Pancreas (tissue), 10 donors: ENCODE measurements at regions not wholly inside any gene's neighbourhood (a gene's known extent, or its start where the extent isn't known, plus 50 kb on each side); places are given as distances from the start of the nearest gene placed in this dataset.
"Not testable (repeated sequence)": the region's sequence is repeated elsewhere in the genome, so short reads cannot be mapped to it uniquely, and the experiment has no call there.

Source experiments
- ATAC-seq, 4 donors: fragments of 200-7000 bp; cut with Tn5 transposase; one replicate each; pipeline versions ENCODE4 v1.8.0 to v1.9.1; 2020; ENCODE audit warnings: mild to moderate bottlenecking in 4 of 4, moderate library complexity in 4 of 4
- DNase-seq, 6 donors: peaks; one replicate each; pipeline ENCODE4 v3.0.0-alpha.2; 2020
- FAIRE-seq: peaks from 2 replicates; lab custom pipeline; 2012; peaks lifted over from hg19 to GRCh38; lab: Jason Lieb, UNC
- H3K27ac ChIP-seq, 4 donors: fragments of 200-600 bp; sonication (generic); 1 replicate in 3 of 4; 2 replicates in 1 of 4; pipeline versions ENCODE4 v1.5.0 to v1.8.0; 2020
- H3K27me3 ChIP-seq, 4 donors: fragments of 200-600 bp; one replicate each; pipeline ENCODE4 v1.8.0; 2021
- H3K36me3 ChIP-seq, 3 donors: fragments of 200-600 bp; sonication (generic) in 1 of 3; one replicate each; pipeline versions ENCODE4 v1.5.0 to v1.8.0; 2020 to 2021
- H3K4me1 ChIP-seq, 3 donors: fragments of 200-600 bp; one replicate each; pipeline ENCODE4 v1.8.0; 2021
- H3K4me3 ChIP-seq, 4 donors: fragments of 200-600 bp; sonication (generic) in 2 of 4; one replicate each; pipeline versions ENCODE4 v1.5.0 to v1.8.0; 2020 to 2021
- H3K9me3 ChIP-seq, 4 donors: fragments of 200-600 bp; one replicate each; pipeline ENCODE4 v1.8.0; 2021
- CTCF ChIP-seq, 4 donors: fragments of 200-600 bp; sonication (generic) in 3 of 4; IDR thresholded peaks; one replicate each; pipeline versions ENCODE4 v1.5.0 to v1.8.0; 2021; ENCODE audit warnings: antibody characterized with exemption in 4 of 4
- WGBS, 2 donors: extraction: QIAGEN DNeasy Blood & Tissue Kit; methylation state at CpG; one replicate each; pipeline ENCODE4 v1.1.7; 2013; 5-methylcytosine and 5-hydroxymethylcytosine counted together
- intact Hi-C, 3 donors: fragments of 100-400 bp; cut with DNase I; formaldehyde crosslinking; loops; one replicate each; pipeline versions ENCODE4 v1.11.1 to v1.14.2; 2022
- donor health status: healthy with polysubstance abuse.
- donor health status: DM: no; HTN: no; CAD: no; lungs with moderate emphysema.
- donor health status: DM: no; HTN: no; CAD: no.
- donor health status: control.
- donor health status: control.
- donor health status: Bipolar disorder and iron deficiency.
- donor health status: DM: yes; HTN: yes; CAD: no.
- donor health status: DM: no; HTN: no; CAD: no.
- donor health status: DM: no; HTN: no; CAD: no.
- donor health status: DM: yes; HTN: yes; CAD: no.

- DNase-seq (no peak), FAIRE-seq (no peak), ATAC-seq (no peak)
- TF ChIP-seq CTCF (IDR thresholded peaks at IDR 0.05), result no peak
- WGBS, 2 donors, result 49 to 51% methylated on average over 3 of the region's 3 CpGs
- H3K4me3 ChIP-seq, result no peak overlapping the region
- H3K27ac ChIP-seq, result no peak overlapping the region
- H3K4me1 ChIP-seq, result no peaks in the 10 kb centered on the region
- intact Hi-C loops, result no loop called here
- no peaks in the 10 kb centered on the region for H3K36me3 ChIP-seq
- H3K27me3 ChIP-seq, result no peaks in the 10 kb centered on the region
- no peaks in the 10 kb centered on the region for H3K9me3 ChIP-seq
Measured at GRCh38 chr12:33942172-33942571, 80.1 kb upstream of the ALG10 start.

- WGBS, 2 donors, result 56 to 65% methylated on average over 3 of the region's 3 CpGs
- Histone ChIP-seq H3K4me3 (no peak overlapping the region), H3K36me3 (no peaks in the 10 kb centered on the region), H3K4me1 (no peaks in the 10 kb centered on the region), H3K9me3 (no peaks in the 10 kb centered on the region), H3K27ac (no peak overlapping the region), H3K27me3 (no peaks in the 10 kb centered on the region)
- FAIRE-seq, result no peak
- TF ChIP-seq CTCF (IDR thresholded peaks at IDR 0.05), result no peak
- no peak for ATAC-seq
- DNase-seq, result no peak
- intact Hi-C loops, result no loop called here
Measured at GRCh38 chr12:33944703-33945437, 77.4 kb upstream of the ALG10 start.

- Histone ChIP-seq H3K4me1 (no peaks in the 10 kb centered on the region), H3K27ac (no peak overlapping the region), H3K9me3 (no peaks in the 10 kb centered on the region), H3K27me3 (no peaks in the 10 kb centered on the region), H3K36me3 (no peaks in the 10 kb centered on the region), H3K4me3 (no peak overlapping the region)
- intact Hi-C loops, result no loop called here
- no peak for FAIRE-seq
- WGBS, 2 donors, result 56 to 59% methylated on average over 6 of the region's 6 CpGs
- no peak for DNase-seq
- no peak for TF ChIP-seq CTCF (IDR thresholded peaks at IDR 0.05)
- ATAC-seq, result no peak
Measured at GRCh38 chr12:33945438-33945784, 76.9 kb upstream of the ALG10 start.

- H3K36me3 ChIP-seq, FAIRE-seq, H3K27me3 ChIP-seq, ATAC-seq, H3K4me3 ChIP-seq, intact Hi-C loops, H3K9me3 ChIP-seq, DNase-seq, H3K4me1 ChIP-seq, H3K27ac ChIP-seq: not testable (repeated sequence)
- 72 to 85% methylated on average over 7 of the region's 7 CpGs for WGBS, 2 donors
Measured at GRCh38 chr12:33966219-33966618, 56.1 kb upstream of the ALG10 start.

GRCh38 chr12:33967760-33968159 is 54.5 kb upstream of the ALG10 start:
- FAIRE-seq (no peak), ATAC-seq (no peak), DNase-seq (no peak)
- intact Hi-C loops, result no loop called here
- Histone ChIP-seq H3K9me3 (no peaks in the 10 kb centered on the region), H3K4me3 (no peak overlapping the region), H3K36me3 (no peaks in the 10 kb centered on the region), H3K27ac (no peak overlapping the region), H3K27me3 (no peaks in the 10 kb centered on the region), H3K4me1 (no peaks in the 10 kb centered on the region)
- WGBS, 2 donors, result 31 to 39% methylated on average over 1 of the region's 1 CpG
- no peak for TF ChIP-seq CTCF (IDR thresholded peaks at IDR 0.05)
